ENCODE measurements at regions not wholly inside any gene's neighbourhood (a gene's known extent, or its start where the extent isn't known, plus 50 kb on each side); places are given as distances from the start of the nearest gene placed in this dataset.

- DNase-seq (ENCODE audit: low read depth in 6 of 9, low spot score in 9 of 9), result no peak
- Histone ChIP-seq H3K36me3 (ENCODE audit: control insufficient read depth in 2 of 2, insufficient read depth in 2 of 2, low read length in 1 of 2) (no peaks in the 10 kb centered on the region), H3K9me3 (ENCODE audit: control insufficient read depth in 2 of 2, insufficient read depth in 1 of 2, low read length in 1 of 2) (no peaks in the 10 kb centered on the region), H3K4me1 (ENCODE audit: control insufficient read depth in 2 of 2, insufficient read depth in 2 of 2, low read length in 2 of 2) (no peaks in the 10 kb centered on the region), H3K4me3 (ENCODE audit: low read length in 2 of 2) (no peak overlapping the region), H3K27ac (ENCODE audit: low read depth in 1 of 2, low read length in 1 of 2) (no peak overlapping the region), H3K27me3 (ENCODE audit: control insufficient read depth in 2 of 2, insufficient read depth in 1 of 2, low read length in 1 of 2) (no peaks in the 10 kb centered on the region)
- 85% methylated on average over 4 of the region's 4 CpGs for whole genome bisulfite sequencing
Measured at GRCh38 chr6:114762145-114762544, 419.3 kb upstream of the HS3ST5 start.

- H3K27ac ChIP-seq (ENCODE audit: low read depth in 1 of 2, low read length in 1 of 2), result no peak overlapping the region
- peak in 2 of 9 donors; percentile 5 to 8 for DNase-seq (ENCODE audit: low read depth in 6 of 9, low spot score in 9 of 9)
- H3K9me3 ChIP-seq (ENCODE audit: control insufficient read depth in 2 of 2, insufficient read depth in 1 of 2, low read length in 1 of 2), result no peaks in the 10 kb centered on the region
- WGBS, result 51% methylated on average over 6 of the region's 6 CpGs
- H3K27me3 ChIP-seq (ENCODE audit: control insufficient read depth in 2 of 2, insufficient read depth in 1 of 2, low read length in 1 of 2), result no peaks in the 10 kb centered on the region
- no peak overlapping the region for H3K4me3 ChIP-seq (ENCODE audit: low read length in 2 of 2)
- H3K4me1 ChIP-seq (ENCODE audit: control insufficient read depth in 2 of 2, insufficient read depth in 2 of 2, low read length in 2 of 2), result no peaks in the 10 kb centered on the region
- no peaks in the 10 kb centered on the region for H3K36me3 ChIP-seq (ENCODE audit: control insufficient read depth in 2 of 2, insufficient read depth in 2 of 2, low read length in 1 of 2)
Measured at GRCh38 chr6:114747995-114748625, 405.3 kb upstream of the HS3ST5 start.

GRCh38 chr6:114740547-114740946, 397.7 kb upstream of the HS3ST5 start:
- Histone ChIP-seq H3K36me3 (ENCODE audit: control insufficient read depth in 2 of 2, insufficient read depth in 2 of 2, low read length in 1 of 2) (no peaks in the 10 kb centered on the region), H3K4me3 (ENCODE audit: low read length in 2 of 2) (no peak overlapping the region), H3K27ac (ENCODE audit: low read depth in 1 of 2, low read length in 1 of 2) (no peak overlapping the region), H3K9me3 (ENCODE audit: control insufficient read depth in 2 of 2, insufficient read depth in 1 of 2, low read length in 1 of 2) (no peaks in the 10 kb centered on the region), H3K27me3 (ENCODE audit: control insufficient read depth in 2 of 2, insufficient read depth in 1 of 2, low read length in 1 of 2) (no peaks in the 10 kb centered on the region), H3K4me1 (ENCODE audit: control insufficient read depth in 2 of 2, insufficient read depth in 2 of 2, low read length in 2 of 2) (no peaks in the 10 kb centered on the region)
- WGBS, result 97% methylated on average over 2 of the region's 2 CpGs
- DNase-seq (ENCODE audit: low read depth in 6 of 9, low spot score in 9 of 9), result no peak

- 92% methylated on average over 1 of the region's 1 CpG for WGBS
- Histone ChIP-seq H3K27ac (ENCODE audit: low read depth in 1 of 2, low read length in 1 of 2) (no peak overlapping the region), H3K36me3 (ENCODE audit: control insufficient read depth in 2 of 2, insufficient read depth in 2 of 2, low read length in 1 of 2) (no peaks in the 10 kb centered on the region), H3K4me3 (ENCODE audit: low read length in 2 of 2) (no peak overlapping the region), H3K27me3 (ENCODE audit: control insufficient read depth in 2 of 2, insufficient read depth in 1 of 2, low read length in 1 of 2) (no peaks in the 10 kb centered on the region), H3K4me1 (ENCODE audit: control insufficient read depth in 2 of 2, insufficient read depth in 2 of 2, low read length in 2 of 2) (no peaks in the 10 kb centered on the region), H3K9me3 (ENCODE audit: control insufficient read depth in 2 of 2, insufficient read depth in 1 of 2, low read length in 1 of 2) (no peaks in the 10 kb centered on the region)
- DNase-seq (ENCODE audit: low read depth in 6 of 9, low spot score in 9 of 9), result no peak
Measured at GRCh38 chr6:114739656-114740055, 396.8 kb upstream of the HS3ST5 start.

GRCh38 chr6:114735025-114735735, 392.4 kb upstream of the HS3ST5 start:
- no peaks in the 10 kb centered on the region for H3K9me3 ChIP-seq (ENCODE audit: control insufficient read depth in 2 of 2, insufficient read depth in 1 of 2, low read length in 1 of 2)
- H3K4me3 ChIP-seq (ENCODE audit: low read length in 2 of 2), result no peak overlapping the region
- 69% methylated on average over 5 of the region's 5 CpGs for WGBS
- H3K36me3 ChIP-seq (ENCODE audit: control insufficient read depth in 2 of 2, insufficient read depth in 2 of 2, low read length in 1 of 2), result no peaks in the 10 kb centered on the region
- no peaks in the 10 kb centered on the region for H3K27me3 ChIP-seq (ENCODE audit: control insufficient read depth in 2 of 2, insufficient read depth in 1 of 2, low read length in 1 of 2)
- DNase-seq (ENCODE audit: low read depth in 6 of 9, low spot score in 9 of 9), result no peak
- no peak overlapping the region for H3K27ac ChIP-seq (ENCODE audit: low read depth in 1 of 2, low read length in 1 of 2)
- no peaks in the 10 kb centered on the region for H3K4me1 ChIP-seq (ENCODE audit: control insufficient read depth in 2 of 2, insufficient read depth in 2 of 2, low read length in 2 of 2)

GRCh38 chr6:114733596-114733995, 390.8 kb upstream of the HS3ST5 start:
- Histone ChIP-seq H3K4me1 (ENCODE audit: control insufficient read depth in 2 of 2, insufficient read depth in 2 of 2, low read length in 2 of 2) (no peaks in the 10 kb centered on the region), H3K27ac (ENCODE audit: low read depth in 1 of 2, low read length in 1 of 2) (no peak overlapping the region), H3K4me3 (ENCODE audit: low read length in 2 of 2) (no peak overlapping the region), H3K36me3 (ENCODE audit: control insufficient read depth in 2 of 2, insufficient read depth in 2 of 2, low read length in 1 of 2) (no peaks in the 10 kb centered on the region), H3K9me3 (ENCODE audit: control insufficient read depth in 2 of 2, insufficient read depth in 1 of 2, low read length in 1 of 2) (no peaks in the 10 kb centered on the region), H3K27me3 (ENCODE audit: control insufficient read depth in 2 of 2, insufficient read depth in 1 of 2, low read length in 1 of 2) (no peaks in the 10 kb centered on the region)
- WGBS, result 78% methylated on average over 1 of the region's 1 CpG
- no peak for DNase-seq (ENCODE audit: low read depth in 6 of 9, low spot score in 9 of 9)

- no peaks in the 10 kb centered on the region for H3K9me3 ChIP-seq (ENCODE audit: control insufficient read depth in 2 of 2, insufficient read depth in 1 of 2, low read length in 1 of 2)
- DNase-seq (ENCODE audit: low read depth in 6 of 9, low spot score in 9 of 9), result no peak
- H3K27me3 ChIP-seq (ENCODE audit: control insufficient read depth in 2 of 2, insufficient read depth in 1 of 2, low read length in 1 of 2), result no peaks in the 10 kb centered on the region
- H3K4me3 ChIP-seq (ENCODE audit: low read length in 2 of 2), result no peak overlapping the region
- WGBS, result 88% methylated on average over 2 of the region's 2 CpGs
- no peak overlapping the region for H3K27ac ChIP-seq (ENCODE audit: low read depth in 1 of 2, low read length in 1 of 2)
- no peaks in the 10 kb centered on the region for H3K36me3 ChIP-seq (ENCODE audit: control insufficient read depth in 2 of 2, insufficient read depth in 2 of 2, low read length in 1 of 2)
- H3K4me1 ChIP-seq (ENCODE audit: control insufficient read depth in 2 of 2, insufficient read depth in 2 of 2, low read length in 2 of 2), result no peaks in the 10 kb centered on the region
Measured at GRCh38 chr6:114718716-114719270, 376.0 kb upstream of the HS3ST5 start.

GRCh38 chr6:114718186-114718585, 375.4 kb upstream of the HS3ST5 start:
- Histone ChIP-seq H3K36me3 (ENCODE audit: control insufficient read depth in 2 of 2, insufficient read depth in 2 of 2, low read length in 1 of 2) (no peaks in the 10 kb centered on the region), H3K27me3 (ENCODE audit: control insufficient read depth in 2 of 2, insufficient read depth in 1 of 2, low read length in 1 of 2) (no peaks in the 10 kb centered on the region), H3K4me3 (ENCODE audit: low read length in 2 of 2) (no peak overlapping the region), H3K27ac (ENCODE audit: low read depth in 1 of 2, low read length in 1 of 2) (no peak overlapping the region), H3K9me3 (ENCODE audit: control insufficient read depth in 2 of 2, insufficient read depth in 1 of 2, low read length in 1 of 2) (no peaks in the 10 kb centered on the region), H3K4me1 (ENCODE audit: control insufficient read depth in 2 of 2, insufficient read depth in 2 of 2, low read length in 2 of 2) (no peaks in the 10 kb centered on the region)
- DNase-seq (ENCODE audit: low read depth in 6 of 9, low spot score in 9 of 9), result no peak
- WGBS, result 63% methylated on average over 3 of the region's 3 CpGs

- DNase-seq (ENCODE audit: low read depth in 6 of 9, low spot score in 9 of 9), result no peak
- no peak overlapping the region for H3K27ac ChIP-seq (ENCODE audit: low read depth in 1 of 2, low read length in 1 of 2)
- H3K27me3 ChIP-seq (ENCODE audit: control insufficient read depth in 2 of 2, insufficient read depth in 1 of 2, low read length in 1 of 2), result no peaks in the 10 kb centered on the region
- WGBS, result 85% methylated on average over 3 of the region's 3 CpGs
- peaks cover 0 to 2% of the 10 kb centered on the region in 2 donors for H3K9me3 ChIP-seq (ENCODE audit: control insufficient read depth in 2 of 2, insufficient read depth in 1 of 2, low read length in 1 of 2)
- H3K4me1 ChIP-seq (ENCODE audit: control insufficient read depth in 2 of 2, insufficient read depth in 2 of 2, low read length in 2 of 2), result no peaks in the 10 kb centered on the region
- H3K36me3 ChIP-seq (ENCODE audit: control insufficient read depth in 2 of 2, insufficient read depth in 2 of 2, low read length in 1 of 2), result no peaks in the 10 kb centered on the region
- no peak overlapping the region for H3K4me3 ChIP-seq (ENCODE audit: low read length in 2 of 2)
Measured at GRCh38 chr6:114714836-114715507, 372.1 kb upstream of the HS3ST5 start.

Measured in thymus (tissue), 11 donors.